Natural killer cell (primary cell): ENCODE measurements at regions not wholly inside any gene's neighbourhood (a gene's known extent, or its start where the extent isn't known, plus 50 kb on each side); places are given as distances from the start of the nearest gene placed in this dataset.

ENCODE experiments used
- ATAC-seq, 3 donors: fragments of 150-1000 bp in 2 of 3; fragments of 200-7000 bp in 1 of 3; cut with Tn5 transposase; 1 replicate in 1 of 3; 2 replicates in 2 of 3; pipeline ENCODE4 v1.10.0; 2021; ENCODE audit warnings: mild to moderate bottlenecking in 2 of 3, moderate library complexity in 2 of 3
- DNase-seq, 2 donors: peaks; one replicate each; pipeline versions ENCODE4 v3.0.0 to v3.0.0-alpha.2; 2013 to 2021; ENCODE audit warnings: mixed read lengths in 1 of 2
- H3K27ac ChIP-seq: one replicate; pipeline ENCODE4 v1.5.1; 2013; ENCODE audit warnings: mild to moderate bottlenecking, low read length
- H3K27me3 ChIP-seq: one replicate; pipeline ENCODE4 v1.6.1; 2013; ENCODE audit warnings: low read length; ENCODE audit not compliant: control insufficient read depth, insufficient read depth
- H3K36me3 ChIP-seq: one replicate; pipeline ENCODE4 v1.6.1; 2013; ENCODE audit warnings: low read length; ENCODE audit not compliant: control insufficient read depth, insufficient read depth
- H3K4me1 ChIP-seq: one replicate; pipeline ENCODE4 v1.6.1; 2013; ENCODE audit warnings: low read length; ENCODE audit not compliant: control insufficient read depth, insufficient read depth
- H3K4me3 ChIP-seq: one replicate; pipeline ENCODE4 v1.5.1; 2013; ENCODE audit warnings: low read length
- H3K9me3 ChIP-seq: one replicate; pipeline ENCODE4 v1.6.1; 2013; ENCODE audit warnings: low read length; ENCODE audit not compliant: control insufficient read depth, insufficient read depth
- H3K27ac Mint-ChIP-seq, 2 donors: one replicate each; pipeline ENCODE4 v1.8.0; 2022; ENCODE audit warnings: mild to moderate bottlenecking in 2 of 2, mixed read lengths in 2 of 2, moderate library complexity in 1 of 2
- H3K27me3 Mint-ChIP-seq, 2 donors: one replicate each; pipeline ENCODE4 v1.8.0; 2022; ENCODE audit warnings: low read depth in 2 of 2, mixed read lengths in 2 of 2
- H3K36me3 Mint-ChIP-seq: one replicate; pipeline ENCODE4 v1.8.0; 2022; ENCODE audit warnings: mixed read lengths
- H3K4me1 Mint-ChIP-seq, 2 donors: one replicate each; pipeline ENCODE4 v1.8.0; 2022; ENCODE audit warnings: mixed read lengths in 2 of 2
- H3K4me3 Mint-ChIP-seq: one replicate; pipeline ENCODE4 v1.8.0; 2022; ENCODE audit warnings: mild to moderate bottlenecking, moderate library complexity, mixed read lengths
- H3K9me3 Mint-ChIP-seq, 2 donors: one replicate each; pipeline ENCODE4 v1.8.0; 2022; ENCODE audit warnings: mixed read lengths in 2 of 2
- WGBS: methylation state at CpG from one replicate; pipeline ENCODE4 v1.1.7; 2013; ENCODE audit warnings: missing lambda C conversion rate; ENCODE audit not compliant: insufficient coverage; 5-methylcytosine and 5-hydroxymethylcytosine counted together
- intact Hi-C: fragments of 100-400 bp; cut with micrococcal nuclease; formaldehyde crosslinking; loops from one replicate; pipeline ENCODE4 v1.14.2; 2022
- TF ChIP-seq, protein P1 (sequence below): fragments of 200-600 bp; IDR thresholded peaks from one replicate; pipeline ENCODE4 v1.8.0; 2022; ENCODE audit warnings: antibody characterized with exemption

DNA sequence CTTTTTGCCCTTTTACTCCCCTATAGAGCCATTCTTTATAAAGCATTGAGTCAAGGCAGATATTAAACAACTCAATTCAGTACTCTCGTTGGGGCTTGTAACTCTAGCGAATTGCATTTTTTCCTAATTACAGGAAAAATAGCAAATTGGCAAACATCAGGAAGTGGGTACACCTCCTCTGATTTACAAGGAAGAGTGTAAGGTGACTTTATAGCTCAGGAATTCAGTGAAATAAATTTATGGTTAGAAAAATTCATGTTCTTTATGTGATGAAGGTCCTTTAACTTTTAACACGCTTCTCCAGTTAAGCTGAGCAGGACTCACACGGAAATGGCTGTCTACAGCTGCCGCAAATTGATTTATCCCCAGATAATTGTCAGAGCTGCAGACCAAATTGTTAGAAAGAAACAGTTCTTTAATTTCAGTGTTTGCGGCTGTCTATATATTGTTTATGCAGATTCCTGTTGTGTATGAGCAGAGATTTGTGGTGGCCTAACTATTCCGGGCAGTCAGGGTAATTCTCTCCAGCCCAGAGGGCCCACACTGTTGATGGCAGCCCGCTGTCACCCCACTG is 151.1 kb upstream of the MKI67 start:
- H3K4me3 ChIP-seq, result no peak overlapping the region
- Mint-ChIP-seq H3K9me3 (no peaks in the 10 kb centered on the region), H3K4me3 (no peak overlapping the region), H3K27me3 (peaks cover 18 to 43% of the 10 kb centered on the region in 2 donors), H3K36me3 (no peaks in the 10 kb centered on the region), H3K4me1 (peaks cover 17 to 21% of the 10 kb centered on the region in 2 donors), H3K27ac (no peak overlapping the region)
- no peak for DNase-seq
- ATAC-seq, result no peak
- H3K9me3 ChIP-seq, result no peaks in the 10 kb centered on the region
- intact Hi-C loops, result no loop called here
- TF ChIP-seq, protein P1, sequence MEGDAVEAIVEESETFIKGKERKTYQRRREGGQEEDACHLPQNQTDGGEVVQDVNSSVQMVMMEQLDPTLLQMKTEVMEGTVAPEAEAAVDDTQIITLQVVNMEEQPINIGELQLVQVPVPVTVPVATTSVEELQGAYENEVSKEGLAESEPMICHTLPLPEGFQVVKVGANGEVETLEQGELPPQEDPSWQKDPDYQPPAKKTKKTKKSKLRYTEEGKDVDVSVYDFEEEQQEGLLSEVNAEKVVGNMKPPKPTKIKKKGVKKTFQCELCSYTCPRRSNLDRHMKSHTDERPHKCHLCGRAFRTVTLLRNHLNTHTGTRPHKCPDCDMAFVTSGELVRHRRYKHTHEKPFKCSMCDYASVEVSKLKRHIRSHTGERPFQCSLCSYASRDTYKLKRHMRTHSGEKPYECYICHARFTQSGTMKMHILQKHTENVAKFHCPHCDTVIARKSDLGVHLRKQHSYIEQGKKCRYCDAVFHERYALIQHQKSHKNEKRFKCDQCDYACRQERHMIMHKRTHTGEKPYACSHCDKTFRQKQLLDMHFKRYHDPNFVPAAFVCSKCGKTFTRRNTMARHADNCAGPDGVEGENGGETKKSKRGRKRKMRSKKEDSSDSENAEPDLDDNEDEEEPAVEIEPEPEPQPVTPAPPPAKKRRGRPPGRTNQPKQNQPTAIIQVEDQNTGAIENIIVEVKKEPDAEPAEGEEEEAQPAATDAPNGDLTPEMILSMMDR, result no peak
- H3K27me3 ChIP-seq, result peaks cover 5% of the 10 kb centered on the region
- H3K36me3 ChIP-seq, result no peaks in the 10 kb centered on the region
- H3K27ac ChIP-seq, result no peak overlapping the region
- peaks cover 7% of the 10 kb centered on the region for H3K4me1 ChIP-seq
- 40% methylated on average over 8 of the region's 8 CpGs for WGBS

DNA sequence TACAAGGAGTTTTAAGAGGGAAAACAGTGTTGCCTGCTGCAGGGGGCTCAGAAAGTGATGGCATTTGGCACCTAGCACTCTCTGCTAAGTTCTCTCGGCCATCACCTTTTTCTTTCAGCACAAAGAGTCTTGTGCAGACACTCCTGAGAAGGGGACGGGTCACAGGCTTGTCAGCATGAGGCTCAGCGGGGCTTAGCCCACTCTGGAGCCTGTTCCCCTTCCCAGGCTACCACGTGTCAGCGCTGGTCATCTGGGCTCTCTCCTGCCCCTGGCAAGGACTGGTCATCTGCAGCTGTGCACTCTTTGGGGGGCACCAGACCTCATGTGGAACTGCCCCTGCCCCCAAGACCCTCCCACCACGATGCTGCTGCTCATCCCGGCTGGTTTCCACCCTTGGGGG is 152.1 kb upstream of the MKI67 start:
- no peak overlapping the region for H3K4me3 Mint-ChIP-seq
- Histone ChIP-seq H3K27ac (no peak overlapping the region), H3K4me1 (peaks cover 7% of the 10 kb centered on the region), H3K4me3 (no peak overlapping the region), H3K27me3 (peaks cover 5% of the 10 kb centered on the region), H3K36me3 (no peaks in the 10 kb centered on the region), H3K9me3 (no peaks in the 10 kb centered on the region)
- no peak overlapping the region for H3K27ac Mint-ChIP-seq
- no peaks in the 10 kb centered on the region for H3K9me3 Mint-ChIP-seq
- H3K36me3 Mint-ChIP-seq, result no peaks in the 10 kb centered on the region
- DNase-seq (no peak), ATAC-seq (no peak)
- peaks cover 17 to 21% of the 10 kb centered on the region in 2 donors for H3K4me1 Mint-ChIP-seq
- intact Hi-C loops, result no loop called here
- peaks cover 15 to 43% of the 10 kb centered on the region in 2 donors for H3K27me3 Mint-ChIP-seq
- 63% methylated on average over 7 of the region's 7 CpGs for WGBS
- TF ChIP-seq, protein P1, result no peak

DNA sequence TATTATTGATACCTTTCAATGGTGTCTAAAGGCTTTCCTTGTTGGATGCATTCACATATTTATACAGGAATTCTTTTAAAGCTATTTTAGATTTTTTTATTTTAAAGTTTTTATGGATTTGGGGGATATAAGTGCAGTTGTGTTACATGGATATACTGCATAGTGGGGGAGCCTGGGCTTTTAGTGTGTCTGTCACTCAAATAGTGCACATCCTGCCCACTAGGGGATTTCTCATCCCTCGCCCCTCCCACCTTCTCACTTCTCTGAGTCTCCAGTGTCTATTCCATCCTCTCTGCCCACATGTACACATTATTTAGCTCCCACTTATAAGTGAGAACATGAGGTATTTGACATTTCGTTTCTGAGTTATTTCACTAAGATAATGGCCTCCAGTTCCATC is 154.0 kb upstream of the MKI67 start:
- H3K27ac ChIP-seq, result no peak overlapping the region
- TF ChIP-seq, protein P1, result no peak
- H3K4me3 Mint-ChIP-seq, result no peak overlapping the region
- no peak for DNase-seq
- no peak overlapping the region for H3K4me3 ChIP-seq
- WGBS, result no CpG with 5 or more reads among the region's 2 CpGs
- peaks cover 5% of the 10 kb centered on the region for H3K27me3 ChIP-seq
- peak in 1 of 3 donors; percentile 69 for ATAC-seq
- H3K27me3 Mint-ChIP-seq, result peaks cover 25 to 30% of the 10 kb centered on the region in 2 donors
- H3K4me1 ChIP-seq, result peaks cover 3% of the 10 kb centered on the region
- peaks cover 12 to 13% of the 10 kb centered on the region in 2 donors for H3K4me1 Mint-ChIP-seq
- H3K9me3 Mint-ChIP-seq, result no peaks in the 10 kb centered on the region
- no peaks in the 10 kb centered on the region for H3K36me3 ChIP-seq
- H3K27ac Mint-ChIP-seq, result no peak overlapping the region
- intact Hi-C loops, result no loop called here
- H3K9me3 ChIP-seq, result no peaks in the 10 kb centered on the region
- H3K36me3 Mint-ChIP-seq, result no peaks in the 10 kb centered on the region

DNA sequence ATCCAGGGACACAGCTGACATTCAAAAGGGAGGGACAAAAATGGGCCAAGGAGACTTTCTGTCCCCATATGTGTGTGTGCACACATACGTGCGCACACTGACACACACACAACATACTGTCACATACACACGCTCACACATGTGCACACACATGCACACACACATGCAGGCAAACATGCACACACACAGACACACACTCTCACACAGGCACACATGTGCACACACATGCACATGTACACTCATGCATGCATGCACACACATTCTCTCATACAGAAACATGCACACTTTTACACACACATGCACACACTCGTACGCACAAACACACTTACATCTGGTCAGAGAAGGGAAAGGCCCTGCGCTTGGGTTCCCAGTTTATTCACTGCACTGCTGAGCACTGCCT is 155.1 kb upstream of the MKI67 start:
- ATAC-seq (peak in 1 of 3 donors; percentile 34), DNase-seq (no peak)
- Mint-ChIP-seq H3K4me1 (peaks cover 6 to 7% of the 10 kb centered on the region in 2 donors), H3K27ac (no peak overlapping the region), H3K36me3 (no peaks in the 10 kb centered on the region), H3K9me3 (no peaks in the 10 kb centered on the region), H3K27me3 (peaks cover 29 to 33% of the 10 kb centered on the region in 2 donors), H3K4me3 (no peak overlapping the region)
- Histone ChIP-seq H3K4me3 (no peak overlapping the region), H3K4me1 (no peaks in the 10 kb centered on the region), H3K27ac (no peak overlapping the region), H3K9me3 (no peaks in the 10 kb centered on the region), H3K27me3 (peaks cover 4% of the 10 kb centered on the region), H3K36me3 (no peaks in the 10 kb centered on the region)
- TF ChIP-seq, protein P1, result no peak
- WGBS, result 80% methylated on average over 6 of the region's 6 CpGs
- intact Hi-C loops, result no loop called here
